Fibroblast of the conjunctiva (primary cell): ENCODE measurements at regions not wholly inside any gene's neighbourhood (a gene's known extent, or its start where the extent isn't known, plus 50 kb on each side); places are given as distances from the start of the nearest gene placed in this dataset.

Source experiments
- DNase-seq: peaks from one replicate; pipeline ENCODE4 v3.0.0-alpha.2; 2010; ENCODE audit warnings: low read depth

- no peak for DNase-seq
Measured at GRCh38 chr3:65231544-65231943, 543.7 kb upstream of the ADAMTS9 start.

GRCh38 chr3:65230261-65231139 is 542.7 kb upstream of the ADAMTS9 start:
- no peak for DNase-seq

DNA sequence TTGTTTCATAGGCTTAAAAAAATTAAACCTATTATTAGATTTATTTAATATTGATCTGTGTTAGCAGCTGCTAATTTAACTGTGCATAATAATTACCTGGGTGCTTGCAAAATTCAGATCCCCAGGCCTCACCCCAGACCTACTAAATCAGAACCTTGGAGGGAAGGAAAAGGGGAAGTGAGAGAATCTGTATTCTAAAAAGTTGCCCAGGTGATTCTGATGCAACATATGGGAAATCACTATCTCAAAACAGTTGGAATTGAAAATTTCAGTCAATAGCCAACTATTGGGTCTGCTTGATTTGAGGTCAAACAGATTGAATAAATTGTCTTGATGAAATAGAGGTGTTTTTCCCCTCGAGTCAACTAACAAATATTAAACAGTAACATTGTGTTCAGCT is 538.5 kb upstream of the ADAMTS9 start:
- DNase-seq = no peak

GRCh38 chr3:65210026-65210814 is 522.4 kb upstream of the ADAMTS9 start:
- no peak for DNase-seq

GRCh38 chr3:65202395-65202794 is 514.6 kb upstream of the ADAMTS9 start:
- DNase-seq = no peak

DNA sequence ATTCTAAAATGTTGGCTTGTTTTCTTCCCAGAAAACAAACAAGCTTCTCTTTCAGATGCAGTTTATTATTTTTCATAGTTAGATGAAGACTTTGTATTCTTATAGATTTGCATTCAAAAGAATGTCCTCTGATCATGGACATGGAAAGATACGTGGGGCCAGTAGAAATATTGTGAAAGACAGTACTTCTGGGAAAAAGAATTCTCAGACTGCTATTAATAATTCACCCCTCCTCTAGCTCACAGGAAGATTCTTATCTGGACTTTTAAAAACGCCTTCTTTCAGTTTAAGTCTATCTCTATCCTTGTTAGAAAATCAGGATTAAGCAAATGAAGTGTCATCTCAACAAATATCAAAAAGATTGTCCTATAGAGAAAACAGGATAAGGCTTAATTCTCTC is 514.1 kb upstream of the ADAMTS9 start:
- no peak for DNase-seq

- no peak for DNase-seq
Measured at GRCh38 chr3:65200310-65200970, 512.6 kb upstream of the ADAMTS9 start.

DNA sequence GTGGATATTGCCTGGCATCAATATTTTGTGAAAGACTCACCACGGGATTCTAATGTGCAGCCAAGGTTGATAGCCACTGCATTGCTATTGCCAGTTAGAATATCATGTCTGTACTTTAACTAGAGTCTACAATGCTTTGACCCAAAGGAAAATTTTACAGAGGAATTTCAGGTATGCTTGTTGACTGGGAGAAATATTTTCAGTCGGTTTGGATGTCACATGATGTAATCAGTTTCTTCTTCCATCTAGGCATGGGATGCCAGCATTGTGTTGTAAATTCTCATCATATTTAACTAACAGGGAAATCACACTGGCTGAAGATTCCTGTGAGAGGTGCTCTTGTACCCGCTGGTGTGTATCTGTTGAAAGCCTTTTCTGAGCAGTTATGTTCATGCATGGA is 508.9 kb upstream of the ADAMTS9 start:
- no peak for DNase-seq

DNA sequence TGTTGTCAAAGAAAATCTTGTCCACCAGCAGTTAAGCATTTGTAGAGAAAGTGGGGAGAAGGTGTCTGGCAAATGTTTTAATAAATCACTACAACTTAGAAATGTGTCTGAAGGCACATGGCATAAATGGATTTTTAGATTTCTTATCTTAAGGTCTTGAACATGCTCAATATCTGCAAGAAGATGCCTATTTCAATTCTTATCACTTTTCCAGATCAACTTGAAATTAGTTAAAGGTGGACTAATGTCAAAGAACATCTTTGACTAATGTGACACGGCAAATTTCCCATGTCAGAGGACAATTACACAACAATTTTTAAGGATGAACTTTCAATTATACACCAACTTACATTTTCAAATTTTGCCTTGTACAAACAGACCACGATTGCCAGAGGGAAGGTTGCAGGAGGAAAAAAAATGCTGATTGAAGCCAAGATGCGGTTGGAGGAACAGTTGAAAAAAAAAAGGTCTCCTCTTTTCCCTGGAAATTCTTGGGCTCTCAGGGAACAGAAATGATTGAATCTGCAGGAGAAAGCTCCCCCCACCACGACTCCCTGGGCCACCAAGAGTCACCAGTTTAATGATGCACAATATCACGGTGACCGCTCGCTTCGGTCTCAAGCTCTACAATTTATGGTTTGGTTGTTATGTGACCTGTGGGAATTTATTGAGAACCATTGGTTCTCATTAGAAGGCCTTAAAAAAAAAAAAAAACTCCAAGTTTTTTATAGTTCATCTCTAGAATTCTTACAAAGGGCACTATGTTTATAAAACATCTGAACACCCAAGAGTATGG is 507.6 kb upstream of the ADAMTS9 start:
- no peak for DNase-seq

- DNase-seq = no peak
Measured at GRCh38 chr3:65194744-65195143, 506.9 kb upstream of the ADAMTS9 start.

- DNase-seq = no peak
Measured at GRCh38 chr3:65194047-65194714, 506.4 kb upstream of the ADAMTS9 start.

GRCh38 chr3:65193531-65193930 is 505.7 kb upstream of the ADAMTS9 start:
- DNase-seq = no peak

DNA sequence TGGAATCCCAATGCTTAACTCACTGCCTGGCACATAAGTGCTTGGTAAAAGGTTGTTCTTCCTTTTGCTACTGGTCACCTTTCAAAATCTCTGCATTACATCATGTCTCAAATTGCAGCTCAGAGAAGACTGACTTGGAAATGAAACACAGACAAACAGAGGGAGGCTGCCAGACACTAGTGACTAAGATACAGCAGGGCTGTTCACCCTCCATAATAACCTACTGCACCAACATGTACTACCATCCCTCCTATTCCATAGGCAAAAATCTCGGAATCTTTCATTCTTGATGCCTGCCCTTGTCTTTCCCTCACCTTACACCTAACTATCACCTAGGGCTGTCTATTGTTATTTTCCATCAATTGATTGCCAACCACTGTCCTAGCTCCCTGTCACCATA is 502.3 kb upstream of the ADAMTS9 start:
- DNase-seq = no peak

DNA sequence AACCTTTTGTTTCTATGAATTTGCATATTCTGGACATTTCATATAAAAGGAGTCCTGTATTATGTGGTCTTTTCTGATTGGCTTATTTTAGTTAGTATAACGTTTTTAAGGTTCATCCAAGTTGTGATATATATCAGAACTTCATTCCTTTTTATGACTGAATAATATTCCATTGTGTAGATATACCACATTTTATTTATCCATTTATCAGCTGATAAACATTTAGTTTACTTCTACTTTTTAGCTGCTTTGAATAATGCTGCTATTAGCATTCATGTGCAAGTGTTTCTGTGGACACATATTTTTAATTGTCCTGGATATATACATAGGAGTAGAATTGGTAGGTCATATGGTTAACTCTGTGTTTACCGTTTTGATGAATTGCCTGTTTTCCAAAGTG is 498.5 kb upstream of the ADAMTS9 start:
- no peak for DNase-seq

DNA sequence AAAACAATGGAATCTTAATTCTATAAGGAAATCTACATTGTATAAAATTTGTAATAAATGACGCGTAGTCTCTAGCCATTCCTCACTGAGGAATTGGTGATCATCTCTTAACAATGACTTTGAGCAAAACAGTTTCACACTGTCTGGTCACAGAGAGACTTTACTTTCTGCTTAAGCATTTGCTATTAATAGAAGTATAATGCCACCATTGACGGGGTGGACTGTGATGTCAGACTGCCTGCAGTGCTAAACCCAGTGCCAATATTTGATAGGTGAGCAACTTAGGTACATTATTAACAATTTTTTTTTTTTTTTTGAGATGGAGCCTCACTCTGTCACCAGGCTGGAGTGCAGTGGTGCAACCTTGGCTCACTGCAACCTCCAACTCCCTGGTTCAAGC is 494.9 kb upstream of the ADAMTS9 start:
- DNase-seq = no peak

GRCh38 chr3:65182085-65182484 is 494.3 kb upstream of the ADAMTS9 start:
- no peak for DNase-seq

- no peak for DNase-seq
Measured at GRCh38 chr3:65181391-65181871, 493.6 kb upstream of the ADAMTS9 start.

DNA sequence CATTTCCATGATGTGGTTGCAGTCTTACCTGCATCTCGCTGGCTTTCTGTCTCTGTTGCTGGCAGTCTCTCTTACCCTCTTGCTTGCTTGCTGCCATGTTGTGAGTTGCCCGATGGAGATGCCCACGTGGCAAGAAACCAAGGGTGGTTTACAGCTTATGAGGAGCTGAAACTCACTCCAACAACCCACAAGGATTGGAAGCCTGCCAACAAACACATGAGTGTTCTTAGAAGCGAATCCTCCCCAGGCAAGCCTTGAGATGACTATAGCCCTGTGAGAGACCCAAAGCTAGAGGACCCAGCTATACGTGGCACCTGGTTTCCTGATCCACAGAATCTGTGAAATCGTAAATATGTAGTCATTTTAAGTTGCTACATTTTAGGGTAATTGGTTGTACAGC is 490.9 kb upstream of the ADAMTS9 start:
- DNase-seq = no peak

DNA sequence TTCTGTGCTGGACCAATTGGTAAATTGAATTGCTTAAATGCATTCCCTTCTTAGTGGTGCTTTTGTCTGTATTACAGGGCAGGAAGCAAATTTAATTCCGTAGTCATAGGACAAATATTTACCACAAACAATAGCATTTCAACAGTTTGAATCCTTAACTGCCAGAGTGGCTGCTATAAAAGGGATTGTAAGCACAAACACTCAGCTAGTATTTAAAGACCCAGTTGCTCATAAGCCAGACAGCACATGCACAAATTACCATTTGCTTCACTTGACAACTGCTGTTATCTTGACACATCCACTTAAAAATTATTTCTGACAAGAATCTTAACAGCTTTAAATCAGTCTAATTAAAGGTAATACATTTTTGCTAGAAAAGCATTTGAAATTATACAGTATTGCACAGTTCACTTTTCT is 490.2 kb upstream of the ADAMTS9 start:
- no peak for DNase-seq

DNA sequence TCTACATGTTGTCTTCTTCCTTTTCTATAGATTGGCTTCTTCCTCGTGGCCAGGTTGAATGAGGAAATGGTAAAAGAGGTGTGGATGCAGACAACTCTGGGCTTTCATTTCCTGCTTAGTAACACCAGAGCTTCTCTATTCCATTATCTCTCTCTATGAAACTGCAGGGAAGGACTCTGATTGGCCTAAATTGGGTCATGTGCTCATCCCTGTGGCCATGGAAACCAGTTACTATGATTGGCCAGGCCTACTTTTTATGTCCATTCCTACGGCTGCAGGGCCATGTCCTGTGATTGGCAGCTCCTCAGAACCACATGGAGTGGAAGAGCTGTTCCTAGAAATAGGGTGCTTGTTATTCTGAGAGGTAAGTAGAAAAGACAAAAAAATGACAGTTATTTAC is 486.9 kb upstream of the ADAMTS9 start:
- DNase-seq = no peak

DNA sequence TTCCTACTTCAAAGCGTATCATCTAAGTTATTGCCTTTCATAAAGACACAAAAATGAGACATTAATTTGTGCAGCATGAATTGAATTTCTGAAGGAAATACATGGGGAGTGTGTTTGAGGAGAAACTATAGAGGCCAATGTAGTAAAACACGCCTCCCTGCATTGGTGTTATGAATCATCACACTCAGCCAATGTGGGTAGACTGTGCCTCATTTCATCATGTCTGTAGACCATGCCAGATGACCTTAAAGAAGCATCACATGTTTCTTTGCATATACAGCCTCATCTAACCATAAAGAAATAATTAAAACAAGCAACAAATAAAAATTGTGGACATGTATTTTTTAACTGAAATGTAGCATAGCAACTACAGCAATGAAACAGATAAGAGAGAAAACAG is 486.0 kb upstream of the ADAMTS9 start:
- DNase-seq = no peak
